Immature natural killer cell (primary cell): ENCODE measurements at regions not wholly inside any gene's neighbourhood (a gene's known extent, or its start where the extent isn't known, plus 50 kb on each side); places are given as distances from the start of the nearest gene placed in this dataset.

Experiments used
- DNase-seq, 3 donors: peaks; one replicate each; pipeline ENCODE4 v3.0.0; 2022; ENCODE audit warnings: mixed read lengths in 1 of 3
- H3K27ac Mint-ChIP-seq, 6 donors: one replicate each; pipeline ENCODE4 v1.8.0; 2020; ENCODE audit warnings: mixed read lengths in 6 of 6, mild to moderate bottlenecking in 5 of 6, inconsistent platforms in 4 of 6, moderate library complexity in 3 of 6
- H3K27me3 Mint-ChIP-seq, 3 donors: one replicate each; pipeline ENCODE4 v1.8.0; 2020 to 2021; ENCODE audit warnings: low read depth in 3 of 3, mild to moderate bottlenecking in 3 of 3, mixed read lengths in 3 of 3, moderate library complexity in 3 of 3, inconsistent platforms in 1 of 3
- H3K36me3 Mint-ChIP-seq, 3 donors: one replicate each; pipeline ENCODE4 v1.8.0; 2020; ENCODE audit warnings: mixed read lengths in 3 of 3, inconsistent platforms in 2 of 3, mild to moderate bottlenecking in 2 of 3
- H3K4me1 Mint-ChIP-seq, 2 donors: one replicate each; pipeline ENCODE4 v1.8.0; 2020; ENCODE audit warnings: inconsistent platforms in 2 of 2, mild to moderate bottlenecking in 2 of 2, mixed read lengths in 2 of 2, moderate library complexity in 1 of 2
- H3K4me3 Mint-ChIP-seq, 5 donors: one replicate each; pipeline ENCODE4 v1.8.0; 2020; ENCODE audit warnings: mild to moderate bottlenecking in 5 of 5, mixed read lengths in 5 of 5, inconsistent platforms in 3 of 5, moderate library complexity in 3 of 5
- H3K9me3 Mint-ChIP-seq, 6 donors: one replicate each; pipeline ENCODE4 v1.8.0; 2020; ENCODE audit warnings: mild to moderate bottlenecking in 6 of 6, mixed read lengths in 6 of 6, inconsistent platforms in 4 of 6, moderate library complexity in 3 of 6

DNA sequence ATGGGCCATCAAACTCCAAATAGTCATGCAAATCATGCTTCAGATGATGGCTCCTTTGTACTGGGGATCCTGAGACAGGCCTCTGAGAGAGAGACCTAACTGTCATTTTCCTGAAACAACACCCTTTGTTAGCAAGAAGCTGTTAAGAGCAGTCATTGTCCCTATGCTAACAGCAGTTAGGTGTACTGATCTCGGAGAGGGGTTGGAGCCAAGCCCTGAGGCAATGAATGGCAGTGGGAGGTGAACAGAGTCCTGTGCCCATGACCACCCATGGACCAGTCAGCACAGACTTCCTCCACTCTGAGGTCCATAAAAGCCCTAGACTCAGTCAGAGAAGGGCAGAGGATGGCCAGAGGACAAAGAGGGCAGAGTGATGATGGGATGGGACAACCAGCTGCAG is 747.6 kb upstream of the LRFN5 start:
- H3K4me1 Mint-ChIP-seq = no peaks in the 10 kb centered on the region
- H3K27ac Mint-ChIP-seq = no peak overlapping the region
- peaks cover 4 to 52% (median 32%) of the 10 kb centered on the region in 6 donors for H3K9me3 Mint-ChIP-seq
- H3K4me3 Mint-ChIP-seq = no peak overlapping the region
- no peak for DNase-seq
- H3K27me3 Mint-ChIP-seq = no peaks in the 10 kb centered on the region
- H3K36me3 Mint-ChIP-seq = no peaks in the 10 kb centered on the region

DNA sequence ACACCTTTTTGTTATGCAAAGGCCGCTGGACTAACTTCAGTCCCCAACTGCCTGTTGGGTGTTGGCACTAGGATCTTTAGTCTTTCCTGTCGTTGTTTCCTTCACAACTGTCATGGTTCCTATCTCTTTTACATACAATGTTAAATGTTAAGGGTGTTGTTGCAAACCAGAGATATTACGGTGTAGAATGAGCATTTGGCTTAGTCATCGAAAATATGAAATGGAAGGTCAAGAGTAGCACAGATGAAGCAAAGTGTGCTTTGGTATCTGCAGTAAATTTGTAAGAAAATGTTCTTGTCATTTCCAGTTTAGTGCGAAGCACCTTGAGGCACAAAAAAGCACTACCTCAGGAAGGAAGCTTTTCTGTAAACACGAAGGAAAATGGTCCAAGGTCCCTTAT is 751.3 kb upstream of the LRFN5 start:
- H3K4me1 Mint-ChIP-seq = no peaks in the 10 kb centered on the region
- no peaks in the 10 kb centered on the region for H3K36me3 Mint-ChIP-seq
- no peaks in the 10 kb centered on the region for H3K27me3 Mint-ChIP-seq

DNA sequence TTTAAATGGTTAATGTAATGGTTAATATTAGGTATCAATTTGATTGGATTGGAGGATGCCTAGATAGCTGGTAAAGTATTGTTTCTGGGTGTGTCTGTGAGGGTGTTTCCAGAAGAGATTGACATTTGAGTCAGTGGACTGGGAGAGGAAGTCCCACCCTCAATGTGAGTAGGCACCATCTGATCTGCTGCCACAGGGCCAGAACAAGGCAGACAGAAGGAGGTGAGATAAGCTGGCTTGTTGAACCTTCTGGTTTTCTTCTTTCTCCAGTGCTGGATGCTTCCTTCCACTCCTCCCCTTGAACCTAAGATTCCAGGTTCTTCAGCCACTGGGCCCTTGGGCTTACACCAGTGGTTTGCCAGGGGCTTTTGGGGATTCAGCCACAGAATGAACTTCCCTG is 756.5 kb upstream of the LRFN5 start:
- no peaks in the 10 kb centered on the region for H3K4me1 Mint-ChIP-seq
- peaks cover 2 to 18% (median 9%) of the 10 kb centered on the region in 6 donors for H3K9me3 Mint-ChIP-seq
- H3K4me3 Mint-ChIP-seq = no peak overlapping the region
- DNase-seq = no peak
- no peaks in the 10 kb centered on the region for H3K27me3 Mint-ChIP-seq
- H3K36me3 Mint-ChIP-seq = no peaks in the 10 kb centered on the region
- no peak overlapping the region for H3K27ac Mint-ChIP-seq

More for the DNA sequence above, 751.3 kb upstream of the LRFN5 start:
- Mint-ChIP-seq H3K9me3 (peaks cover 5 to 35% (median 18%) of the 10 kb centered on the region in 6 donors), H3K27ac (no peak overlapping the region), H3K4me3 (no peak overlapping the region)
- no peak for DNase-seq

DNA sequence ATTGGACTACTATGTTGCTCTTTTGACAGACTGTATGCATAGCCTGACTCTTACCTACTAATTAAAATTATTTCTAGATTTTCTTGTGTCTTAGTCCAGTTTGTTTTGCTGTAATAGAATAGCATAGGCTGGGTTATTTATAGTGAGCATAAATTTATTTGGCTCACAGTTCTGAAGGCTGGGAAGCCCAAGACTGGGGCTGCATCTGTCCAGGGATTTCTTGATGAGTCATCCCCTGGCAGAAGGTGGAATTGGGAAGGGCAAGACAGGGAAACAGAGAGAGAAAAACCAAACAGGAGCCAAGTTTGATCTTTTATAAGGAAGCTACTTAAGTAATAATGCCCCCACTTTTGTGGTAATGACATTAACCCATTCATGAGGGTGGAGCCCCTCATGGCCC is 759.2 kb upstream of the LRFN5 start:
- Mint-ChIP-seq H3K9me3 (peaks cover 9 to 30% (median 13%) of the 10 kb centered on the region in 6 donors), H3K27me3 (no peaks in the 10 kb centered on the region), H3K36me3 (no peaks in the 10 kb centered on the region), H3K4me3 (no peak overlapping the region), H3K4me1 (no peaks in the 10 kb centered on the region), H3K27ac (no peak overlapping the region)
- DNase-seq = no peak

DNA sequence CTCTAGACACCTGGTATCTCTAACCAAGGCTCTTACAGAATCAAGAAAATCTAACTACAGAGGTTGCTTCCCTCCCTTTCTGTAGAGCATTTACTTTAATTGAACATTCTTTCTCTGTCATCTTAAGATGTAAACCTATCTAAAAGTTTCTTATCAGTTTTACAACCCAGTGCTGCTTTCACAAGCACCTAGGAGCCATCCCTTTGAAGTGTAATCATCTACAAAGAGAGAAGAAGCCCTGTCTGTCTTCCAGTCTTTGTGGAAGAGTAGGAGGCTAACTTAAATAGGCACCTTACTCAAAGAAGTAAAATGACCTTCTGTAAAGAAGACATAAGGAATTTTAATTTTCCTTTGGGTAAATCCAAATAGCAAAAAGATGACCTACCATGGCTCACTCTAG is 763.9 kb upstream of the LRFN5 start:
- Mint-ChIP-seq H3K27ac (no peak overlapping the region), H3K27me3 (no peaks in the 10 kb centered on the region), H3K9me3 (peaks cover 6 to 34% (median 18%) of the 10 kb centered on the region in 6 donors), H3K4me3 (no peak overlapping the region), H3K4me1 (no peaks in the 10 kb centered on the region), H3K36me3 (no peaks in the 10 kb centered on the region)
- no peak for DNase-seq

DNA sequence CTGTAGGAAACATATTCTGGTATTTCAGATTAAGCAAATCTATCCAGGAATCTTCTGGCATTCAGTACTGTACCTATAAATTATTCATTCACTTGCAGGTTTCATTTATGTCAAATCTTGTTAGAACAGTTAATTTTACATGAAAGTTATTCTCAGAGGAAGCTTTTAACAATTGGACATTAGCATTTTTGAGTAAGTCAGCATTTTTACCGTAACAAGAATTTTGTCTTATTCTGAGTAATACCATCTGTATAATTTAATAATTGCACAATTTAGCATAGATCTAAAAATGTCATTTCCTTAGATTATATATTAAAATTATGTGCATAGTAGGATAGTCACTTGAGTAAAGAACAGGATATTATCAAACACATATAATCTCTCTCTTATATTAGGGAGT is 764.8 kb upstream of the LRFN5 start:
- Mint-ChIP-seq H3K4me1 (no peaks in the 10 kb centered on the region), H3K36me3 (no peaks in the 10 kb centered on the region), H3K27ac (no peak overlapping the region), H3K4me3 (no peak overlapping the region), H3K9me3 (peaks cover 3 to 29% (median 17%) of the 10 kb centered on the region in 6 donors), H3K27me3 (no peaks in the 10 kb centered on the region)
- DNase-seq = no peak

DNA sequence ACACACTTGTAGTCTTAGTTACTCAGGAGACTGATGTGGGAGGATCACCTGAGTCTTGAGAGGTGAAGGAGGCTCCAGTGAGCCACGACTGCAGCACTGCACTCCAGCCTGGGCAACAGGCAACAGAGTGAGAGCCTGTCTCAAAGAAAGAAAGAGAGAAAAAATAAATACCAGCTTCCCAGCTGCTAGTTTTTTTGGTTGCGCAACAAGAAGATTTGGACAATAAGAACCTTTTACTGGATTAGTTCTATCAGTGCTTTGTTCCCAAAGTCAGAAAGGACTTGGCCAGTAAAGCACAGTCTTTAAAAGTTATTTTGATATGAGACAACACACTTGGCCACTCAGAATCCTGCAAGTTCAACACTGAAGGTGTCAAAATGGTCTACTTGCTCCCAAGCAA is 768.1 kb upstream of the LRFN5 start:
- DNase-seq = no peak
- Mint-ChIP-seq H3K4me1 (no peaks in the 10 kb centered on the region), H3K4me3 (no peak overlapping the region), H3K36me3 (no peaks in the 10 kb centered on the region), H3K9me3 (peaks cover 9 to 44% (median 23%) of the 10 kb centered on the region in 6 donors), H3K27me3 (peaks cover 0 to 2% (median 0%) of the 10 kb centered on the region in 3 donors), H3K27ac (no peak overlapping the region)

DNA sequence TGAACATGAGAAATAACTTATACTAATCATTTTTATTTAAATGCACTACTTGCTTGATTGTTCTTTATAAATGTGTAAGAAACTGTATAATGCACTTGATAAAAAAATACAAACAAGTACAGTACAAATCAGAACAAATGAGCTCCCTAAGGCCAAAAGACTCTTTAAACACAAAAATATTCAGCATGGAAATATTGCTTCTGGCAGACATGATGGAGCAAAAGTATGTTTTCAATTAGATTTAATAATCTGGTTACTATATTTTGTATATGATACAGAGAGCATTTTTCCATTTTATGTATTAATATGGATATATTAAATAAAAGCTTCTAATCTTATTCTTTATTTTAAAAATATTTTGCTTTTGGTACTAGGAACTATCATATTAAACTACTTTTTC is 800.2 kb upstream of the LRFN5 start:
- Mint-ChIP-seq H3K36me3 (no peaks in the 10 kb centered on the region), H3K27ac (no peak overlapping the region), H3K4me3 (no peak overlapping the region), H3K27me3 (no peaks in the 10 kb centered on the region), H3K9me3 (peaks cover 2 to 29% (median 12%) of the 10 kb centered on the region in 6 donors), H3K4me1 (no peaks in the 10 kb centered on the region)
- DNase-seq = no peak

DNA sequence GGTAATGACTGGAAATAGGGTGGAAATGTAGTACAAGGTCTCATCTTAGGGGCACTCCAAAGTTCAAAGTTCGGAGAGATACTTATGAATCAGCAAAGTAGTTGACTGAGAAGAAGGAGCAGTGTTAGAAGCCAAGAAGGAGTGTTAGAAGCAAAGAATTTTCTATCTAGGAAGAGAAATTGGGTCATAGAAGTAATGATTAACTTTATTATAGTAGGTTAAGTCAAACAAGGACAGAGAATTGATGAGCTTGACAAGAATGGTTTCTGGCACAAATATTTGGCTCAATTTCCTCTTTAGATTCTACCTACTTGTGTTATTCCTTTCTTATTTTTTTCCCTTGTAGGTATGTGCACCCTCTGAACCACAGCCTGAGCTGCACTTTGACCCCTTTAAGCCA is 810.5 kb upstream of the LRFN5 start:
- DNase-seq = no peak
- Mint-ChIP-seq H3K27me3 (peaks cover 0 to 2% (median 0%) of the 10 kb centered on the region in 3 donors), H3K36me3 (no peaks in the 10 kb centered on the region), H3K4me1 (no peaks in the 10 kb centered on the region), H3K9me3 (peaks cover 8 to 62% (median 28%) of the 10 kb centered on the region in 6 donors), H3K4me3 (no peak overlapping the region), H3K27ac (no peak overlapping the region)

DNA sequence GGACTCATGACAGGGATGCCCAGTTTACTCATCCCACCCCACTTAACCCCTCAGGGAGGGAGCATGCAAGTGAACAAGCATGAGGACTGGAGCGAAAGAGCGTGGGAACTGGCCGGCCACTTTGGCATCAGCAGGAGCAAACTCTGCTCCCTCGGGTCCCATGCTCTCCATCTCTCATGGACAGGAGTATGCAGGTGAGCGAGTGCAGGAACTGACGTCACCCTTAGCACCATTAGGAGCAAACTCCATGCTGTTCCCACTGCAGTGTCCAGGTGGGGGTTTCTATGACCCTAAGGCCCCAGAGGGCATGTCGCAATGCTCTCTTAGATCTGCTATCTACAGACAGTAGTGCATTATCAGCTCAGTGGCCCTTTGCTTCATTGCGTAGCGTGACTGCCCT is 821.8 kb upstream of the LRFN5 start:
- no peak overlapping the region for H3K4me3 Mint-ChIP-seq
- no peak overlapping the region for H3K27ac Mint-ChIP-seq
- peaks cover 2 to 36% (median 19%) of the 10 kb centered on the region in 6 donors for H3K9me3 Mint-ChIP-seq
- DNase-seq = no peak
- H3K36me3 Mint-ChIP-seq = no peaks in the 10 kb centered on the region
- no peaks in the 10 kb centered on the region for H3K27me3 Mint-ChIP-seq
- H3K4me1 Mint-ChIP-seq = no peaks in the 10 kb centered on the region

DNA sequence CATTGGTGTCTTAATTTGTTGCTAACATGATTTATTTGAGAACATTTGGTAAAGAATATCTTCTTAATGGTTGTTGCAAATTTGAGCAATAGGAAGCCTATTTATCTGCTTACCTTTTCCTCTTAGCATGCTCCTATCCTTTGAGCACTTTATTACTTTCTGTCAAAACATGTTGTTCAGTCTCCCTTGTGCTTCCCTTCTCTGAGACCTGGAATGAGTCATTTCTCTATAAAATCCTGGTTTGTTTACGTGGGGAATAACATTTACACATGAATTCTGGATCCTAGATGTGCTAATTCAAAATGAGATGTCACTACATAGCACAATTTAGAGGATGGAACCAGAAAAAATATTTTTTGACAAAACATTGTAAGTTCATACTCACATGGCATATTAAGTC is 844.0 kb upstream of the LRFN5 start:
- Mint-ChIP-seq H3K4me1 (no peaks in the 10 kb centered on the region), H3K9me3 (peaks cover 8 to 36% (median 28%) of the 10 kb centered on the region in 6 donors), H3K27ac (no peak overlapping the region), H3K27me3 (peaks cover 0 to 1% (median 0%) of the 10 kb centered on the region in 3 donors), H3K36me3 (peaks cover 0 to 4% (median 0%) of the 10 kb centered on the region in 3 donors), H3K4me3 (no peak overlapping the region)
- no peak for DNase-seq

DNA sequence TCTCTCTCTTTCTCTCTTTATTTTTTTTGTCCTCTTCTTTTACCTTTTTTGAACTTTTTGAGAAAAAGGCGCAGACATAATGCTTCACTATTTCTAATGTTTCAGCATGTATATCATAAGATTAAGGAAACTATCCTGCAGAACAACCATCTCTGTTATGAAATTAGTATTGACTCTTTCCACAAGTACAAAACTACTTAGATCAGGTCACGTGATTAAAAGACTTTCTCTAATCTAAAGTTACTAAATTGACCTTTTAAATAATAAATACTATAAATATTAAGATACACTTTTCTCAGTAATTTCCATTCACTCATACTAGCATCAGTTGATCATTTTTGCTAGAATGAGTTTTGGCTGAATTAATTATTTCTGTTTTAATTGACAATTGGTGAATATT is 844.5 kb upstream of the LRFN5 start:
- Mint-ChIP-seq H3K27me3 (peaks cover 0 to 1% (median 0%) of the 10 kb centered on the region in 3 donors), H3K27ac (no peak overlapping the region), H3K9me3 (peaks cover 9 to 41% (median 32%) of the 10 kb centered on the region in 6 donors), H3K4me1 (no peaks in the 10 kb centered on the region), H3K36me3 (peaks cover 0 to 4% (median 0%) of the 10 kb centered on the region in 3 donors), H3K4me3 (no peak overlapping the region)
- DNase-seq = no peak

DNA sequence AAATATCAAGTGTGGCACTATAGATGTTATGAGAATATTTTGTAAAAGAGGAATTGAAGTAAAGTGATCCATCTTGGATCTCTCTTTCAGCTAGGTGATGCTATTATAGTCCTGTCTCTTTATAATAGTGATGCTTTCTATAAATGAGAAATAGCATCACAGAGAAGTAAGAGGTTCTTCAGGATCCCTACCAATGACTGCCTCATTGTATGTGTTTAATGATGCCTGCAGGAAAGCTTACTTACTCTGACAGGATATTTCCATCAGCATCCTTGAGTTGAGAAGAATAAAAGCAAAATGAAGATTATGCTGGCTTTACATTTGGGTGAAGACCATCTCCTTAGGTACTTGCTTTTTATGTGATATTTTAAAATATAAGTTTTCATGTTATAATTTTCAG is 846.0 kb upstream of the LRFN5 start:
- H3K9me3 Mint-ChIP-seq = peaks cover 17 to 53% (median 41%) of the 10 kb centered on the region in 6 donors
- no peaks in the 10 kb centered on the region for H3K4me1 Mint-ChIP-seq
- no peak overlapping the region for H3K27ac Mint-ChIP-seq
- H3K36me3 Mint-ChIP-seq = peaks cover 0 to 7% (median 6%) of the 10 kb centered on the region in 3 donors
- no peak for DNase-seq
- peaks cover 0 to 1% (median 0%) of the 10 kb centered on the region in 3 donors for H3K27me3 Mint-ChIP-seq
- H3K4me3 Mint-ChIP-seq = no peak overlapping the region

DNA sequence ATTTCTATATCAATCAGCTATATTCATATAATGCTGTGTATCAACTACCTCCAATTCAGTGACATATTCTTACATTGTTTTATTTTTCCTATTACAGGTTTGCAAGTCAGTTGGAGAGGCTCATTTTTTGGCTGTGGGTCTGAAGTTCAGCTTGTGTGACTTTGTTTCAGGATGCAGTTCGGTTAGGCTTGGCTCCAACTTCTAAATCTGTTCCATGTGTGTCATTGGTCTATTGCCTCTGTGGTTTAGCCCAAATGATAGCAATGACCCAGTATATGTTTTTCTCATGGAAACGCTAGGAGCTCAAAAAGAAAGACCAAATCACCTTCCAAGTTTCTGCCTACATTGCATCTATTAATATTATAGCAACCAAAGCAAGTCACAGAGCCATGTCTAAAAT is 848.6 kb upstream of the LRFN5 start:
- Mint-ChIP-seq H3K36me3 (peaks cover 0 to 7% (median 6%) of the 10 kb centered on the region in 3 donors), H3K27ac (no peak overlapping the region), H3K4me3 (no peak overlapping the region), H3K4me1 (no peaks in the 10 kb centered on the region), H3K9me3 (peaks cover 24 to 54% (median 52%) of the 10 kb centered on the region in 6 donors), H3K27me3 (peaks cover 0 to 1% (median 0%) of the 10 kb centered on the region in 3 donors)
- DNase-seq = no peak

DNA sequence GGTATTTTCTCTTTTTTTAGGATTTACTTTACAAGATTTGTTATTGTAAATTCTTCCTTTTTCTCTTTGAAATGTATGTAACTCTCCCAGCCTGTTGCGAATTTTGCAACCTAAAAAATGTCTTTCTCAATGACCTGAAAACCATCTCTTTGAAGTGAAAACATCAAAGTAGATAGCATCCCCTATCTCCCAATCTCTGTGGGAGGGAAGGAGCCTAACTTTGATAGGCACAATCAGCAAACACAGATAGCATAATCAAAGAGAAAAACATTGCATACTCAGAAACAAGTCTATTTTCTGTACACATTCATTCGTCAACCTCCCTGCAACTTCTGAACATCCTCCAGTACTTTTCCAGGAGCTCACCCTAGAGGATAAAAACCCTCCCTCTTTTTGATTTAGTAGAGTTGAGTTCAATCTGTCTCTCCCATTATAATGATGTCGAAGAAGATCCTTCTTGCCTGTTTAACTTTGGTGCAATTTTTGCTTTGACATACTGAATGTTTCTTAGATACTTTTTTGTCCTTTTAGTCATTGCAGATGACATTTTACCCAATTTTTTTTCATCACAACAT is 849.2 kb upstream of the LRFN5 start:
- Mint-ChIP-seq H3K9me3 (peaks cover 29 to 57% (median 50%) of the 10 kb centered on the region in 6 donors), H3K27ac (no peak overlapping the region), H3K4me3 (no peak overlapping the region), H3K27me3 (peaks cover 0 to 1% (median 0%) of the 10 kb centered on the region in 3 donors), H3K4me1 (no peaks in the 10 kb centered on the region), H3K36me3 (peaks cover 0 to 7% (median 6%) of the 10 kb centered on the region in 3 donors)
- DNase-seq = no peak
